ENCODE measurements at regions not wholly inside any gene's neighbourhood (a gene's known extent, or its start where the extent isn't known, plus 50 kb on each side); places are given as distances from the start of the nearest gene placed in this dataset.

GRCh38 chr3:86162521-86162920, 828.4 kb downstream of the VGLL3 start:
- DNase-seq: no peak

GRCh38 chr3:86161493-86161892, 829.5 kb downstream of the VGLL3 start:
- DNase-seq: no peak

GRCh38 chr3:86152620-86153019, 838.3 kb downstream of the VGLL3 start:
- no peak for DNase-seq

GRCh38 chr3:86149054-86149453, 841.9 kb downstream of the VGLL3 start:
- DNase-seq: no peak

GRCh38 chr3:86147119-86147518, 843.8 kb downstream of the VGLL3 start:
- DNase-seq: no peak

- DNase-seq: no peak
Observed at GRCh38 chr3:86126552-86126951, 864.4 kb downstream of the VGLL3 start.

Measured in NCI-H2029 (cell line).